Fibroblast of villous mesenchyme (primary cell): ENCODE measurements at regions not wholly inside any gene's neighbourhood (a gene's known extent, or its start where the extent isn't known, plus 50 kb on each side); places are given as distances from the start of the nearest gene placed in this dataset.
"Not testable (repeated sequence)": the region's sequence is repeated elsewhere in the genome, so short reads cannot be mapped to it uniquely, and the experiment has no call there.

Source experiments
- DNase-seq: peaks from one replicate; pipeline ENCODE4 v3.0.0-alpha.2; 2010; ENCODE audit warnings: low read depth
- H3K4me3 ChIP-seq: 2 replicates; pipeline ENCODE4 v1.5.1; 2011; ENCODE audit warnings: low read depth, mild to moderate bottlenecking, low read length
- CTCF ChIP-seq: IDR thresholded peaks from 2 replicates; pipeline ENCODE4 v1.5.1; 2012; ENCODE audit warnings: low read depth, mild to moderate bottlenecking, low read length; ENCODE audit not compliant: insufficient read depth

DNA sequence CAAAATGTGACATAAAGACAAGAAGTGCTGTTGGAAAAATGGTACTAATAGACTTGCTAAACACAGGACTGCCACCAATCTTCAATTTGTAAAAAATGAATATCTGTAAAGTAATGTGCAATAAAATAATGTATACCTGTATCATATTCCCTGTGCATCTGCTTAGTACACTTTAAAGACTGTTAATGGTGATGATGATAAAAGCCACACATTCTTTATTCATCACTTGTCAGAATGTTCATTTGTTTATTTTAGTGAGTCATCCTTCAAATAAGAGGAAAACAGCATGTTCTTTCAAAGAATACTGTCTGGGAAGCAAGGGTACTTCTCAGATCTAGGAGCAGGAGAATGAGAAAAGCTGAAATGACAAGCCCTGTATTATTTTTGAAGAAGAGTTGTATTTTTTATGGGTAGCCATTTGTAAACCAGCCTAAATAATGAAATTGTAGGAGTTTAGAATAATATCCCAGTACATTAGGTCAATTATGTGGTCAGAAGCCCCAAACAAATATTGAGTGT, 78.3 kb upstream of the PSMA6 start:
- no peak overlapping the region for H3K4me3 ChIP-seq
- DNase-seq: peak; percentile 68
- TF ChIP-seq CTCF: no peak

- H3K4me3 ChIP-seq, DNase-seq: not testable (repeated sequence)
Measured at GRCh38 chr14:35214402-35214801, 77.8 kb upstream of the PSMA6 start.

DNA sequence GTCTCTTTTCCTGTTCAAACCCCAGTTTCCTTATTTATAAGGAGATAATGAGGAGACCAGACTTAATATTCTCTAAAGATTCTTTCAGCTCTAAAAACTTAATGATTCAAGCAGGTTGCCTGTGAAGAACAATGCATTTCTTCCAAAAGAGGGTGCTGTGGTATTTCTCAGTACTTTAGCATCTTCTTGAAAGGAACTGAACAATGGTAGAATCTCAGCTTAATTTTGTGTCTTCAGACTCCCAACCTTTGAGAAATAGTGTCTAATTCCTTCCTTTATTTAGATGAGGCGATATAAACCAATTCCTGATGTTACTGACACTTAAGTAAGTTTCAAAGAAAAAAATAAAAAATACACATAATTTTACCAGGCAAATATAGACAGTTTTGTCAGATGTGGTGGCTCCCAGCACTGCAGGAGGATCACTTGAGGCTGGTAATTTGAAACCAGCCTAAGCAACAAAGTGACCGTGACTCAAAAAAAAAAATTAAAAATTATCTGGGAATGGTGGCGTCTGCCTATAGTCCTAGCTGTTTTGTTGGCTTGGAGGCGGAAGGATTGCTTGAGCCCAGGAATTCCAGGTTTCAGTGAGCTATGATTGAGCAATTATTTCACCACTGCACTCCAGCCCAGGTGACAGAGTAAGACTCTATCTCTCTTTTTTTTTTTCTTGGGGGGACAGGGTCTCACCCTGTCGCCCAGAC, 76.9 kb upstream of the PSMA6 start:
- no peak overlapping the region for H3K4me3 ChIP-seq
- peak; percentile 78 for DNase-seq
- peak; percentile 58 for TF ChIP-seq CTCF

- not testable (repeated sequence) for DNase-seq, H3K4me3 ChIP-seq
Measured at GRCh38 chr14:35218176-35218575, 74.0 kb upstream of the PSMA6 start.

- no peak for TF ChIP-seq CTCF
- H3K4me3 ChIP-seq: no peak overlapping the region
- no peak for DNase-seq
Measured at GRCh38 chr14:35218963-35219362, 73.2 kb upstream of the PSMA6 start.

DNA sequence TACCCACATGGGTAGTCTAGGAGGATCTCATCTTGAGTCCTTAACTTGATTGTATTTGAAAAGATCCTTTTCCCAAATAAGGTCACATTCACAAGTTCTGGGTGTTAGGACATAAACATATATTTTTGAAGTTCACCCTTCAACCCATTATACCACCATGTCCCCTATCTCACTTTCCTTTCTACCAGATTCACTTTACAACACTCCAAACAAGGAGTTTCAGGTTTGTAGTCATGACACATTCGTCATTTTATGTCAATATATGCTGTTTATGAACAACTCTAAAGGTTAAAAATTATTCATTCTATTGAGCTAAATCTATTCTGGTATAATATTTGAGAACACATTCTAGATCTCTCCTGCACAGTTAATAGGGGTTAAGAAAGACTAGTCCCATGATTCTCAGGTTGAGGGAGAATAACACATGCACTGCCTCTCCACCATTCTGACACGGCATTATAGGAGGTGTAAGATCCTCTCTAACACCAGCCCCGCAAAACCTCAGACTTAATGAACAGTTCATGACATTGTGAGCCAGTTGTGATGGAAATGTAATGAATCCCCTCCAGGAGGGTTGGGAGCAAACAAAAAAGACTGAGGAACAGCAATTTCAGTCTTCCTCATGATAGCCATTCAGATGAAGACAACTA, 72.0 kb upstream of the PSMA6 start:
- DNase-seq: no peak
- no peak overlapping the region for H3K4me3 ChIP-seq
- no peak for TF ChIP-seq CTCF

GRCh38 chr14:35220920-35221319, 71.3 kb upstream of the PSMA6 start:
- no peak overlapping the region for H3K4me3 ChIP-seq
- no peak for DNase-seq
- no peak for TF ChIP-seq CTCF

GRCh38 chr14:35221462-35221861, 70.7 kb upstream of the PSMA6 start:
- TF ChIP-seq CTCF: no peak
- DNase-seq: no peak
- H3K4me3 ChIP-seq: no peak overlapping the region
